H1 (cell line): ENCODE measurements at regions not wholly inside any gene's neighbourhood (a gene's known extent, or its start where the extent isn't known, plus 50 kb on each side); places are given as distances from the start of the nearest gene placed in this dataset.

Source experiments
- BRCA1 ChIP-seq: IDR thresholded peaks from 2 replicates; pipeline ENCODE4 v1.6.1; 2012; ENCODE audit warnings: low read depth, low read length, improper control_type of control experiment
- EP300 ChIP-seq, 2 experiments: IDR thresholded peaks; 1 replicate in 1 of 2; 2 replicates in 1 of 2; pipeline ENCODE4 v1.6.1; 2011 to 2012; ENCODE audit warnings: low read depth in 2 of 2, low read length in 2 of 2, mild to moderate bottlenecking in 2 of 2, borderline replicate concordance in 1 of 2, inconsistent platforms in 1 of 2, moderate library complexity in 1 of 2
- EZH2 ChIP-seq: fragments of 200-600 bp; sonication (generic); IDR thresholded peaks from 2 replicates; pipeline ENCODE4 v1.7.1; 2012; ENCODE audit warnings: low read depth, mild to moderate bottlenecking, moderate library complexity, low read length, inconsistent platforms; ENCODE audit not compliant: severe bottlenecking
- KDM1A ChIP-seq: fragments of 200-600, 300-600 bp; sonication (generic); IDR thresholded peaks from 2 replicates; pipeline ENCODE4 v1.7.1; 2016; ENCODE audit warnings: mild to moderate bottlenecking, low read length, borderline replicate concordance
- POLR2A ChIP-seq, 2 experiments: IDR thresholded peaks; 1 replicate in 1 of 2; 2 replicates in 1 of 2; pipeline ENCODE4 v1.6.1; 2011; ENCODE audit warnings: low read depth in 2 of 2, low read length in 2 of 2, mild to moderate bottlenecking in 2 of 2; ENCODE audit errors: control extremely low read depth in 1 of 2
- POLR2AphosphoS5 ChIP-seq: IDR thresholded peaks from 2 replicates; pipeline ENCODE4 v1.6.1; 2011; ENCODE audit warnings: low read depth, low read length
- SRF ChIP-seq: IDR thresholded peaks from 2 replicates; pipeline ENCODE4 v1.6.1; 2011; ENCODE audit warnings: mild to moderate bottlenecking, low read depth, low read length, moderate library complexity
- ZNF274 ChIP-seq: IDR thresholded peaks from 2 replicates; pipeline ENCODE4 v1.7.0; 2012; ENCODE audit warnings: low read length, borderline replicate concordance; ENCODE audit errors: extremely low read depth
- TF ChIP-seq, protein P1 (sequence below), 3 experiments: IDR thresholded peaks; 1 replicate in 2 of 3; 2 replicates in 1 of 3; pipeline versions ENCODE4 v1.5.1 to v1.6.1; 2011; ENCODE audit warnings: low read length in 3 of 3, mild to moderate bottlenecking in 3 of 3, inconsistent platforms in 2 of 3, low read depth in 1 of 3, moderate library complexity in 1 of 3; ENCODE audit not compliant: insufficient read depth in 1 of 3; ENCODE audit errors: control extremely low read depth in 1 of 3

DNA sequence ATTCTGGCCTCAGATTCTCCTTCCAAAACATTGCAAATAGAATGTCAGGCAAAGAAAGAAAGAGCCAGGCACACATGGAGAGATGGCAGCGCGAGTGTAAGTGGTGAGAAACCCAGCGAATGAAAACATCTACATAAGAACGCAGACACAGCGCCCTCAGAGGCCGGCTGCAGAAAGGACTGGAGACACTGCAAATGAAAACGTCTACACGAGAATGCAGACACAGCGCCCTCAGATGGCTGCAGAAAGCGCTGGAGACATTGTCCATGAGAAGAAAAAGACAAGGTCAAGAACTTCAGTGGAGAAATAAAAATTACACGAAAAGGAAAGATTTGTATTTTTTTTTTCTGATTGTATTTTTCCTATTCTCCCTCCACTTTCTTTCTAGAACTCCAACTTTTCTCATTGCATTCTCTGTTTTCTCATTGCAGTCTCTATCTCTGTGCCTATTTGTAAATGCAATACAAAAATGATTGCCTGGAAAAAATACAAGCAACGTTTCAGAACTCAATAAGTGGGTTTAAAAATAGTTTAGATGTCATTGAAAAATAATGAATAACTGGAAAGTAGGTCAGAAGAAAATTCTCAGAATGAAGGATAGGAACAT is 117.9 kb upstream of the LPCAT1 start:
- no peak for TF ChIP-seq POLR2A (IDR thresholded peaks at IDR 0.05; ENCODE audit: control extremely low read depth in 1 of 2, low read depth in 2 of 2, low read length in 2 of 2)
- TF ChIP-seq EP300 (IDR thresholded peaks at IDR 0.05; ENCODE audit: borderline replicate concordance in 1 of 2, low read depth in 2 of 2, low read length in 2 of 2) = no peak
- no peak for TF ChIP-seq POLR2AphosphoS5
- TF ChIP-seq, protein P1, sequence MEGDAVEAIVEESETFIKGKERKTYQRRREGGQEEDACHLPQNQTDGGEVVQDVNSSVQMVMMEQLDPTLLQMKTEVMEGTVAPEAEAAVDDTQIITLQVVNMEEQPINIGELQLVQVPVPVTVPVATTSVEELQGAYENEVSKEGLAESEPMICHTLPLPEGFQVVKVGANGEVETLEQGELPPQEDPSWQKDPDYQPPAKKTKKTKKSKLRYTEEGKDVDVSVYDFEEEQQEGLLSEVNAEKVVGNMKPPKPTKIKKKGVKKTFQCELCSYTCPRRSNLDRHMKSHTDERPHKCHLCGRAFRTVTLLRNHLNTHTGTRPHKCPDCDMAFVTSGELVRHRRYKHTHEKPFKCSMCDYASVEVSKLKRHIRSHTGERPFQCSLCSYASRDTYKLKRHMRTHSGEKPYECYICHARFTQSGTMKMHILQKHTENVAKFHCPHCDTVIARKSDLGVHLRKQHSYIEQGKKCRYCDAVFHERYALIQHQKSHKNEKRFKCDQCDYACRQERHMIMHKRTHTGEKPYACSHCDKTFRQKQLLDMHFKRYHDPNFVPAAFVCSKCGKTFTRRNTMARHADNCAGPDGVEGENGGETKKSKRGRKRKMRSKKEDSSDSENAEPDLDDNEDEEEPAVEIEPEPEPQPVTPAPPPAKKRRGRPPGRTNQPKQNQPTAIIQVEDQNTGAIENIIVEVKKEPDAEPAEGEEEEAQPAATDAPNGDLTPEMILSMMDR (IDR thresholded peaks at IDR 0.05; ENCODE audit: control extremely low read depth in 1 of 3, insufficient read depth in 1 of 3, low read depth in 1 of 3, low read length in 3 of 3) = peak; percentile 73 to 98 (median 90)
- no peak for TF ChIP-seq EZH2
- no peak for TF ChIP-seq SRF
- TF ChIP-seq BRCA1 = no peak
- no peak for TF ChIP-seq ZNF274
- TF ChIP-seq KDM1A = no peak
